Activated T-helper 2 cell treated with anti-CD3 and anti-CD28 coated beads, Interferon-gamma antibody, Interleukin-2, Interleukin-4, amounts not matched to agents 10 μg/mL and 5 μg/mL and 100 μg/mL, durations not matched to agents 14 hours and 24 hours and 36 hours (primary cell): ENCODE measurements at regions not wholly inside any gene's neighbourhood (a gene's known extent, or its start where the extent isn't known, plus 50 kb on each side); places are given as distances from the start of the nearest gene placed in this dataset.
"Not testable (repeated sequence)": the region's sequence is repeated elsewhere in the genome, so short reads cannot be mapped to it uniquely, and the experiment has no call there.

ENCODE experiments used
- DNase-seq: peaks from one replicate; pipeline ENCODE4 v3.0.0; 2021; ENCODE audit warnings: low spot score
- H3K27ac Mint-ChIP-seq: one replicate; pipeline ENCODE4 v1.8.0; 2021; ENCODE audit warnings: mixed read lengths
- H3K27me3 Mint-ChIP-seq: one replicate; pipeline ENCODE4 v1.8.0; 2021; ENCODE audit warnings: low read depth, mixed read lengths
- H3K36me3 Mint-ChIP-seq: one replicate; pipeline ENCODE4 v1.8.0; 2021; ENCODE audit warnings: low read depth, mixed read lengths
- H3K4me1 Mint-ChIP-seq: one replicate; pipeline ENCODE4 v1.8.0; 2021; ENCODE audit warnings: low read depth, mixed read lengths
- H3K4me3 Mint-ChIP-seq: one replicate; pipeline ENCODE4 v1.8.0; 2021; ENCODE audit warnings: low read depth, mild to moderate bottlenecking, moderate library complexity, mixed read lengths
- H3K9me3 Mint-ChIP-seq: one replicate; pipeline ENCODE4 v1.8.0; 2021; ENCODE audit warnings: mixed read lengths
- intact Hi-C: fragments of 100-400 bp; cut with micrococcal nuclease; formaldehyde crosslinking; loops from one replicate; pipeline ENCODE4 v1.15.1; 2023

DNA sequence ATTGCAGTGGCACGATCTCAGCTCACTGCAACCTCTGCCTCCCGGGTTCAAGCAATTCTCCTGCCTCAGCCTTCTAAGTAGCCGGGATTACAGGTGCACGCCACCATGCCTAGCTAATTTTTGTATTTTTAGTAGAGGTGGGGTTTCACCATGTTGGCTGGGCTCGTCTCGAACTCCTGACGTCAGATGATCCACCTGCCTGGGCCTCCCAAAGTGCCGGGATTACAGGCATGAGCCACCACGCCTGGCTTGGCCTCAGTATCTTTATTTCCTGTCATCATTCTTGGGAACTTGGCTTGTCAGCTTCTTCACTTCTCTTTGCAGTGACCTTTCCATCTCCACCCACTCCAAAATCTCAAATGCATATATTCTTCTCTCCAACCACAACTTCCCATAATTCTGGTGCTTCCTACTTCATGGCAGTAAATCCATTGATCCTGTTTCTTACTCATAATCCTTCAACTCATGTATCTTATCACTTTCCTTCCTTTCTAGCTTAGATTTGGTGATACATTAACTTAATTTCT lies 127.5 kb upstream of the SATB1 start:
- intact Hi-C loops, result loop anchor here (5.0 to 10.0 kb wide), 2 partner anchors 40 to 808 kb away; partner anchors contain the start of gene TBC1D5
- not testable (repeated sequence) for H3K27ac Mint-ChIP-seq, H3K4me3 Mint-ChIP-seq, H3K27me3 Mint-ChIP-seq, DNase-seq
- peaks cover 26% of the 10 kb centered on the region for H3K4me1 Mint-ChIP-seq
- peaks cover 28% of the 10 kb centered on the region for H3K36me3 Mint-ChIP-seq
- H3K9me3 Mint-ChIP-seq, result peaks cover 23% of the 10 kb centered on the region

DNA sequence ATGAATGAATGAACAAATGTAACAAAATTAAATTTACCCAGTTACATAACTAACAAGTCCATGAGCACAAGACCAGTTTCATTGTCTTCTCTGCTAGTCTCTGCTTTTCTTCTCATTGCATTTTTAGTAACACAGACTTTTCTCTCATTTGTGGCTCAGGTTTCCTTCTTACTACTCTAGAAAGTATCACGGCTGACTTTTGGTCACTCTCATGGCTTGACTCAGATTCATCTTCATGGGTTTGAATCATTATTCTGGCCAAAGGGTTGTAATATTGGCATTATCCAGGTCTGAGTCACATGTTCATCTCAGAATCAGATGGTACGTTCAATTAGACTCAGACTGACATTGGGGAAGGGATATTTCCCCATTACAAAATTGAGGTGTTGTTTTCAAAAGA lies 121.5 kb upstream of the SATB1 start:
- no peak for DNase-seq
- H3K4me1 Mint-ChIP-seq, result peaks cover 6% of the 10 kb centered on the region
- peaks cover 31% of the 10 kb centered on the region for H3K9me3 Mint-ChIP-seq
- H3K27me3 Mint-ChIP-seq, result no peaks in the 10 kb centered on the region
- peaks cover 41% of the 10 kb centered on the region for H3K36me3 Mint-ChIP-seq
- H3K4me3 Mint-ChIP-seq, result no peak overlapping the region
- intact Hi-C loops, result no loop called here
- H3K27ac Mint-ChIP-seq, result no peak overlapping the region

DNA sequence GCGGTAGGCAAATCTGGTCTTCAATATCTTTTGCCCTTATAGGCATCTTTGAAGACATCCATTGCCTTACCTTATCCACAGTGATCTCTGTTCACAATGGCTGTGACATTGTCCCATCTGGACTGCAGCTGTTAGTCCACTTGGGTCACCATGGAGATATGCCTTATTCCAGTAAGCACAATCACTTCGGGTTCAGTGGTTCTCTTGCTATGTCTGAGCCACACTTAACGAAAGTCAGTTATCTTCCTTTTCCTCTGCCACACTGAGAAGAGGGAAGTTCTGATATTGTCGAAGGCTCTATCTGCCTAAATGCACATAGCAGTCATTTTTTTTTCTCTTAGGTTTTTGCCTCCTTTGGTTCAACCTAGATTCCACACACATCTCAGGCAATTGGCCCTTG lies 119.0 kb upstream of the SATB1 start:
- intact Hi-C loops, result no loop called here
- DNase-seq, result no peak
- Mint-ChIP-seq H3K27ac (no peak overlapping the region), H3K9me3 (peaks cover 20% of the 10 kb centered on the region), H3K4me3 (no peak overlapping the region), H3K36me3 (peaks cover 31% of the 10 kb centered on the region), H3K27me3 (no peaks in the 10 kb centered on the region), H3K4me1 (peaks cover 6% of the 10 kb centered on the region)

GRCh38 chr3:18538463-18539230 lies 113.5 kb upstream of the SATB1 start:
- no peaks in the 10 kb centered on the region for H3K27me3 Mint-ChIP-seq
- intact Hi-C loops, result no loop called here
- H3K27ac Mint-ChIP-seq, result no peak overlapping the region
- DNase-seq, result no peak
- no peaks in the 10 kb centered on the region for H3K9me3 Mint-ChIP-seq
- H3K36me3 Mint-ChIP-seq, result peaks cover 9% of the 10 kb centered on the region
- H3K4me1 Mint-ChIP-seq, result no peaks in the 10 kb centered on the region
- H3K4me3 Mint-ChIP-seq, result no peak overlapping the region

DNA sequence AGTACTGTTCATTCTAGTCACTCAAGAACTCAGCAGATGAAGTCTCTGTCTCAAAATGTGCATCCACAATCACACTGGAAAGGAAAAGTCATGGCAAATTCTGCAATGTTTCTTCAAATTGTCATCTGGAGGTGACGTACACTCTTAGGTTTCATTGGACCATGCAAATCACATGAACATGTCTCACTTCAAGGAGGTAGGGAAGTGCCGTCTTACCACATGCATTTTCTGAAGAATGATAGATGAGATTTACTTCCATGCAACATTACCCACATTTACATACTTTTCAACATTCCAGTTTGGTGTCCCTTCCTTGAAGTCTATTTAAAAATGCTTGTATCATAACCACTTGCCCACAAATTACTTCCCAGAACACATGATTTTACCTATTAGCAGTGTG lies 107.9 kb upstream of the SATB1 start:
- no peak for DNase-seq
- H3K4me3 Mint-ChIP-seq, result no peak overlapping the region
- no peak overlapping the region for H3K27ac Mint-ChIP-seq
- H3K27me3 Mint-ChIP-seq, result no peaks in the 10 kb centered on the region
- H3K36me3 Mint-ChIP-seq, result peaks cover 42% of the 10 kb centered on the region
- intact Hi-C loops, result no loop called here
- H3K4me1 Mint-ChIP-seq, result peaks cover 12% of the 10 kb centered on the region
- H3K9me3 Mint-ChIP-seq, result peaks cover under 1% of the 10 kb centered on the region

GRCh38 chr3:18531662-18532061 lies 106.5 kb upstream of the SATB1 start:
- Mint-ChIP-seq H3K9me3 (peaks cover 6% of the 10 kb centered on the region), H3K27ac (no peak overlapping the region), H3K27me3 (no peaks in the 10 kb centered on the region), H3K4me1 (peaks cover 12% of the 10 kb centered on the region), H3K4me3 (no peak overlapping the region), H3K36me3 (peaks cover 52% of the 10 kb centered on the region)
- no peak for DNase-seq
- intact Hi-C loops, result no loop called here

DNA sequence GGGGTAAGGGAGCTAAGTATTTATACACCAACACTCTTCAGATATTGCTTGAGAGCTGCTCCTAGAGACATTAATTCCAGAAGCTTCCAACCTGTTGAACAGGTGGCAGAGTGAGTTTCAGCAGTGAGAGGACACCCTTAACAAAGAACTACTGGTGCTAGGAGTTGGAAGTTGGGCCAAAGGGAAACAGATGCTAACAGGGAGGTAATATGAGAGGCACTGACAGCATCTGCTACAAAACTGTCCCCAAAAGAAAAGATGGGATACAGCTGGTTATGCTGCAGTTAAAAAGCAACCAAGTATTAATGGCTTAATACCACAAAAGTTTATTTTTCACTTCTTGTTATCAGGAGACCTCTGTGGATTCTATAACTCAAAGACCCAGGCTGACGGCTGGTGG lies 104.5 kb upstream of the SATB1 start:
- no peaks in the 10 kb centered on the region for H3K27me3 Mint-ChIP-seq
- peaks cover 12% of the 10 kb centered on the region for H3K4me1 Mint-ChIP-seq
- no peak overlapping the region for H3K27ac Mint-ChIP-seq
- intact Hi-C loops, result no loop called here
- DNase-seq, result no peak
- peaks cover 70% of the 10 kb centered on the region for H3K36me3 Mint-ChIP-seq
- H3K4me3 Mint-ChIP-seq, result no peak overlapping the region
- peaks cover 26% of the 10 kb centered on the region for H3K9me3 Mint-ChIP-seq

- H3K4me3 Mint-ChIP-seq, result no peak overlapping the region
- intact Hi-C loops, result no loop called here
- H3K27me3 Mint-ChIP-seq, result no peaks in the 10 kb centered on the region
- peaks cover 6% of the 10 kb centered on the region for H3K4me1 Mint-ChIP-seq
- no peak overlapping the region for H3K27ac Mint-ChIP-seq
- no peak for DNase-seq
- peaks cover 77% of the 10 kb centered on the region for H3K36me3 Mint-ChIP-seq
- H3K9me3 Mint-ChIP-seq, result peaks cover 37% of the 10 kb centered on the region
These were observed 102.6 kb upstream of the SATB1 start for GRCh38 chr3:18527691-18528090.

DNA sequence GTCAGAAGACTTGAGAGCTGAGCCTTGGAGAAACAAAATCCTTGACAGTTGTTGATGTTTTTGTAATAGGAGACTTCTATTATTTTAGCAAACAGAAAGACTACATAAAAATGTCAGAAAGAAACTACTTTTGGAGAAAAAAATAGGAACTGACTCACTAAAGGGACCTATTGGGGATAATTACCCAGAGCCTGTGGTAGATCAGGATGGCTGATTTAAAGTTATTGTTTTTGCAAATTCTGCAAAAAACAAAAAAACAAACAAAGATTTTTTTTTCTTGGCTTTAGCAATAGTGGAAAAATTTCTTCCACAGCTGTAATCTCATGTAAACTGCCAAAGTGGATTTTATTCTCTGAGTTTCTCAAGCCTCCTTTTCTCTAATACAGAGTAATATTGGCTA lies 101.5 kb upstream of the SATB1 start:
- Mint-ChIP-seq H3K4me3 (no peak overlapping the region), H3K27ac (no peak overlapping the region), H3K9me3 (peaks cover 37% of the 10 kb centered on the region), H3K36me3 (peaks cover 77% of the 10 kb centered on the region), H3K27me3 (no peaks in the 10 kb centered on the region), H3K4me1 (peaks cover 3% of the 10 kb centered on the region)
- intact Hi-C loops, result no loop called here
- DNase-seq, result no peak

DNA sequence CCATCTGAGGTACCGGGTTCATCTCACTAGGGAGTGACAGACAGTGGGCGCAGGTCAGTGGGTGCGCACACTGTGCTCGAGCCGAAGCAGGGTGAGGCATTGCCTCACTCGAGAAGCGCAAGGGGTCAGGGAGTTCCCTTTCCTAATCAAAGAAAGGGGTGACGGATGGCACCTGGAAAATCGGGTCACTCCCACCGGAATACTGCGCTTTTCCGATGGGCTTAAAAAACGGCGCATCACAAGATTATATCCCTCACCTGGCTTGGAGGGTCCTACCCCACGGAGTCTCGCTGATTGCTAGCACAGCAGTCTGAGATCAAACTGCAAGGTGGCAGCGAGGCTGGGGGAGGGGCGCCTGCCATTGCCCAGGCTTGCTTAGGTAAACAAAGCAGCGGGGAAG lies 91.0 kb upstream of the SATB1 start:
- DNase-seq, H3K27me3 Mint-ChIP-seq, H3K9me3 Mint-ChIP-seq, H3K27ac Mint-ChIP-seq, H3K4me3 Mint-ChIP-seq, intact Hi-C loops: not testable (repeated sequence)
- Mint-ChIP-seq H3K36me3 (peaks cover 31% of the 10 kb centered on the region), H3K4me1 (peaks cover 11% of the 10 kb centered on the region)

GRCh38 chr3:18513091-18513490 lies 88.0 kb upstream of the SATB1 start:
- no peaks in the 10 kb centered on the region for H3K27me3 Mint-ChIP-seq
- no peak for DNase-seq
- H3K4me3 Mint-ChIP-seq, result no peak overlapping the region
- peaks cover 7% of the 10 kb centered on the region for H3K9me3 Mint-ChIP-seq
- H3K27ac Mint-ChIP-seq, result no peak overlapping the region
- intact Hi-C loops, result loop anchor here (5.0 kb wide), 1 partner anchor 39 kb away; no protein-coding TSS in a partner anchor
- H3K4me1 Mint-ChIP-seq, result peaks cover 17% of the 10 kb centered on the region
- H3K36me3 Mint-ChIP-seq, result peaks cover 47% of the 10 kb centered on the region

- Mint-ChIP-seq H3K4me3 (no peak overlapping the region), H3K9me3 (peaks cover 7% of the 10 kb centered on the region), H3K36me3 (peaks cover 52% of the 10 kb centered on the region), H3K27me3 (no peaks in the 10 kb centered on the region), H3K27ac (no peak overlapping the region), H3K4me1 (peaks cover 17% of the 10 kb centered on the region)
- intact Hi-C loops, result loop anchor here (5.0 kb wide), 1 partner anchor 40 kb away; no protein-coding TSS in a partner anchor
- DNase-seq, result no peak
These were observed 86.9 kb upstream of the SATB1 start for GRCh38 chr3:18512007-18512406.

DNA sequence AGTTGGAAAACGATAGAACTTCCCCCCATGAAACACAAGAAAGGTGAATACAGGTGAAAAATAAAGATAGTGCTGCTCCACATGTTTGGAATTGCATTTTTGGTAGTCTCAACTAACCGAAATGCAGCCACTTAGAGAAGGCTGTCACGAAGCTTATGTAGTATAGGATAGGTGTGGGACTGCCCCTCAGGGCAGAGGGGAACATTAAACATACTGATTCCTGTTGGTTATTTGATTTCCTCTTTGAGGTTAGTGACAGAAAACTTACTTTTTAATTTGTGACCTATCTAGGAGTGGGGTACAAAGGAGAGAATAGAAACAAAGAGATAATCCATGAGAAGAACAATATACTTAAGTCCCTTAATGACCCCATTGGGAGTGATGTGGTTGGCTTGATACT lies 85.8 kb upstream of the SATB1 start:
- Mint-ChIP-seq H3K9me3 (peaks cover 7% of the 10 kb centered on the region), H3K27ac (no peak overlapping the region), H3K27me3 (no peaks in the 10 kb centered on the region), H3K4me1 (peaks cover 20% of the 10 kb centered on the region), H3K4me3 (no peak overlapping the region), H3K36me3 (peaks cover 60% of the 10 kb centered on the region)
- intact Hi-C loops, result loop anchor here (5.0 kb wide), 1 partner anchor 41 kb away; no protein-coding TSS in a partner anchor
- DNase-seq, result no peak
